OCI-LY1 (cell line): ENCODE measurements at regions not wholly inside any gene's neighbourhood (a gene's known extent, or its start where the extent isn't known, plus 50 kb on each side); places are given as distances from the start of the nearest gene placed in this dataset.

Experiments
- H2AFZ ChIP-seq: fragments of 200-600 bp; sonication (generic), shearing (Covaris generic); 2 replicates; pipeline ENCODE4 v1.6.0; 2014; ENCODE audit warnings: antibody characterized with exemption, mild to moderate bottlenecking, low read length
- H3F3A ChIP-seq: fragments of 200-600 bp; sonication (generic), shearing (Covaris generic); 2 replicates; pipeline ENCODE4 v1.6.0; 2014; ENCODE audit warnings: mild to moderate bottlenecking, antibody characterized with exemption, low read length, moderate library complexity; ENCODE audit not compliant: insufficient read depth
- H3K27ac ChIP-seq: fragments of 200-600 bp; sonication (generic); 2 replicates; pipeline ENCODE4 v1.5.1; 2014; ENCODE audit warnings: low read length, mixed run types, mild to moderate bottlenecking, low read depth; ENCODE audit not compliant: poor library complexity, severe bottlenecking
- H3K27me3 ChIP-seq: fragments of 200-600 bp; sonication (generic); 2 replicates; pipeline ENCODE4 v1.6.0; 2014; ENCODE audit warnings: antibody characterized with exemption, mild to moderate bottlenecking, low read length, moderate library complexity; ENCODE audit not compliant: insufficient read depth
- H3K36me3 ChIP-seq: fragments of 200-600 bp; sonication (generic); 2 replicates; pipeline ENCODE4 v1.6.1; 2014; ENCODE audit warnings: mild to moderate bottlenecking, antibody characterized with exemption, low read length, moderate library complexity, mixed read lengths; ENCODE audit not compliant: insufficient read depth
- H3K4me1 ChIP-seq: fragments of 200-600 bp; sonication (generic); 2 replicates; pipeline ENCODE4 v1.5.1; 2014; ENCODE audit warnings: mild to moderate bottlenecking, low read length, moderate library complexity; ENCODE audit not compliant: insufficient read depth, severe bottlenecking
- H3K4me2 ChIP-seq: fragments of 200-600 bp; sonication (generic), shearing (Covaris generic); 2 replicates; pipeline ENCODE4 v1.6.1; 2014; ENCODE audit warnings: low read length
- H3K4me3 ChIP-seq: fragments of 200-600 bp; sonication (generic); 2 replicates; pipeline ENCODE4 v1.5.1; 2014; ENCODE audit warnings: low read length, low read depth, mild to moderate bottlenecking, mixed read lengths; ENCODE audit not compliant: poor library complexity, severe bottlenecking
- H3K79me2 ChIP-seq: fragments of 200-600 bp; shearing (Covaris generic); 2 replicates; pipeline ENCODE4 v1.6.1; 2016; ENCODE audit warnings: mixed run types, low read length, mixed read lengths; ENCODE audit not compliant: insufficient read depth
- H3K9ac ChIP-seq: fragments of 200-600 bp; sonication (generic), shearing (Covaris generic); 2 replicates; pipeline ENCODE4 v1.6.1; 2014; ENCODE audit warnings: mild to moderate bottlenecking, low read length, mixed read lengths
- H3K9me2 ChIP-seq: fragments of 200-600 bp; sonication (generic), shearing (Covaris generic); 2 replicates; pipeline ENCODE4 v1.6.1; 2014; ENCODE audit warnings: low read depth, mild to moderate bottlenecking, low read length, mixed read lengths
- H3K9me3 ChIP-seq: fragments of 200-600 bp; shearing (Covaris generic); 2 replicates; pipeline ENCODE4 v1.6.1; 2014; ENCODE audit warnings: low read length, mixed read lengths
- H4K20me1 ChIP-seq: fragments of 200-600 bp; sonication (generic), shearing (Covaris generic); 2 replicates; pipeline ENCODE4 v1.6.0; 2016; ENCODE audit warnings: mild to moderate bottlenecking, low read length; ENCODE audit not compliant: insufficient read depth
- CTCF ChIP-seq: fragments of 200-600 bp; sonication (generic), shearing (Covaris generic); IDR thresholded peaks from 2 replicates; pipeline ENCODE4 v1.5.1; 2017; ENCODE audit warnings: mild to moderate bottlenecking, antibody characterized with exemption, low read length, moderate library complexity, mixed read lengths
- EZH2 ChIP-seq: fragments of 200-600 bp; sonication (generic), shearing (Covaris generic); IDR thresholded peaks from 2 replicates; pipeline ENCODE4 v1.8.0; 2017; ENCODE audit warnings: borderline replicate concordance, mixed run types, mild to moderate bottlenecking, antibody characterized with exemption, low read length, moderate library complexity, mixed read lengths

GRCh38 chr13:47853236-47853635 is 147.8 kb downstream of the SUCLA2 start:
- no peaks in the 10 kb centered on the region for H3F3A ChIP-seq
- H3K27me3 ChIP-seq, result no peaks in the 10 kb centered on the region
- H3K9me2 ChIP-seq, result no peaks in the 10 kb centered on the region
- H3K4me2 ChIP-seq, result no peak overlapping the region
- no peaks in the 10 kb centered on the region for H3K36me3 ChIP-seq
- no peaks in the 10 kb centered on the region for H3K79me2 ChIP-seq
- H3K9ac ChIP-seq, result no peak overlapping the region
- TF ChIP-seq CTCF, result no peak
- no peaks in the 10 kb centered on the region for H3K9me3 ChIP-seq
- no peaks in the 10 kb centered on the region for H3K4me1 ChIP-seq
- no peaks in the 10 kb centered on the region for H4K20me1 ChIP-seq
- no peak overlapping the region for H3K4me3 ChIP-seq
- no peak overlapping the region for H3K27ac ChIP-seq
- H2AFZ ChIP-seq, result no peak overlapping the region

GRCh38 chr13:47846886-47847285 is 154.2 kb downstream of the SUCLA2 start:
- no peaks in the 10 kb centered on the region for H4K20me1 ChIP-seq
- H3K27ac ChIP-seq, result no peak overlapping the region
- no peaks in the 10 kb centered on the region for H3K79me2 ChIP-seq
- H3F3A ChIP-seq, result no peaks in the 10 kb centered on the region
- no peak overlapping the region for H3K4me2 ChIP-seq
- H3K4me1 ChIP-seq, result no peaks in the 10 kb centered on the region
- no peak overlapping the region for H3K4me3 ChIP-seq
- no peaks in the 10 kb centered on the region for H3K9me2 ChIP-seq
- H3K9ac ChIP-seq, result no peak overlapping the region
- H3K36me3 ChIP-seq, result no peaks in the 10 kb centered on the region
- TF ChIP-seq EZH2 (no peak), CTCF (no peak)
- no peak overlapping the region for H2AFZ ChIP-seq
- no peaks in the 10 kb centered on the region for H3K9me3 ChIP-seq
- no peaks in the 10 kb centered on the region for H3K27me3 ChIP-seq

GRCh38 chr13:47845981-47846380 is 155.1 kb downstream of the SUCLA2 start:
- H3K79me2 ChIP-seq, result no peaks in the 10 kb centered on the region
- H3K4me1 ChIP-seq, result no peaks in the 10 kb centered on the region
- H3F3A ChIP-seq, result no peaks in the 10 kb centered on the region
- no peaks in the 10 kb centered on the region for H3K36me3 ChIP-seq
- no peak overlapping the region for H3K9ac ChIP-seq
- no peaks in the 10 kb centered on the region for H4K20me1 ChIP-seq
- H3K27me3 ChIP-seq, result no peaks in the 10 kb centered on the region
- H2AFZ ChIP-seq, result no peak overlapping the region
- no peak overlapping the region for H3K4me3 ChIP-seq
- no peak for TF ChIP-seq EZH2
- no peak for TF ChIP-seq CTCF
- no peak overlapping the region for H3K27ac ChIP-seq
- H3K9me2 ChIP-seq, result no peaks in the 10 kb centered on the region
- no peaks in the 10 kb centered on the region for H3K9me3 ChIP-seq
- H3K4me2 ChIP-seq, result no peak overlapping the region
